Skeletal muscle tissue (tissue), 3 donors: ENCODE measurements at regions not wholly inside any gene's neighbourhood (a gene's known extent, or its start where the extent isn't known, plus 50 kb on each side); places are given as distances from the start of the nearest gene placed in this dataset.
"Not testable (repeated sequence)": the region's sequence is repeated elsewhere in the genome, so short reads cannot be mapped to it uniquely, and the experiment has no call there.

Experiments
- H3K27ac ChIP-seq: one replicate; pipeline ENCODE4 v1.7.0; 2013; ENCODE audit warnings: mild to moderate bottlenecking, low read depth, low read length, inconsistent platforms
- H3K27me3 ChIP-seq, 3 donors: one replicate each; pipeline ENCODE4 v1.7.0; 2013; ENCODE audit warnings: low read length in 3 of 3; ENCODE audit not compliant: control insufficient read depth in 3 of 3, insufficient read depth in 3 of 3
- H3K36me3 ChIP-seq, 3 donors: one replicate each; pipeline ENCODE4 v1.7.0; 2013; ENCODE audit warnings: low read length in 3 of 3; ENCODE audit not compliant: control insufficient read depth in 3 of 3, insufficient read depth in 3 of 3
- H3K4me1 ChIP-seq, 3 donors: one replicate each; pipeline ENCODE4 v1.7.0; 2013; ENCODE audit warnings: low read length in 3 of 3, mild to moderate bottlenecking in 3 of 3; ENCODE audit not compliant: control insufficient read depth in 3 of 3, insufficient read depth in 3 of 3
- H3K4me3 ChIP-seq, 3 donors: one replicate each; pipeline ENCODE4 v1.7.0; 2013; ENCODE audit warnings: low read length in 3 of 3
- H3K9ac ChIP-seq, 3 donors: one replicate each; pipeline ENCODE4 v1.7.0; 2013; ENCODE audit warnings: low read length in 3 of 3, mild to moderate bottlenecking in 3 of 3, moderate library complexity in 2 of 3, low read depth in 1 of 3
- H3K9me3 ChIP-seq, 3 donors: one replicate each; pipeline ENCODE4 v1.7.0; 2013; ENCODE audit warnings: low read length in 3 of 3; ENCODE audit not compliant: control insufficient read depth in 3 of 3
- donor health status: Osteomylitis.

GRCh38 chr13:62387647-62388046, 972.0 kb upstream of the PCDH20 start:
- Histone ChIP-seq H3K9ac (no peak overlapping the region), H3K4me1 (no peaks in the 10 kb centered on the region), H3K36me3 (no peaks in the 10 kb centered on the region), H3K4me3 (no peak overlapping the region), H3K27me3 (no peaks in the 10 kb centered on the region), H3K27ac (no peak overlapping the region), H3K9me3 (no peaks in the 10 kb centered on the region)

DNA sequence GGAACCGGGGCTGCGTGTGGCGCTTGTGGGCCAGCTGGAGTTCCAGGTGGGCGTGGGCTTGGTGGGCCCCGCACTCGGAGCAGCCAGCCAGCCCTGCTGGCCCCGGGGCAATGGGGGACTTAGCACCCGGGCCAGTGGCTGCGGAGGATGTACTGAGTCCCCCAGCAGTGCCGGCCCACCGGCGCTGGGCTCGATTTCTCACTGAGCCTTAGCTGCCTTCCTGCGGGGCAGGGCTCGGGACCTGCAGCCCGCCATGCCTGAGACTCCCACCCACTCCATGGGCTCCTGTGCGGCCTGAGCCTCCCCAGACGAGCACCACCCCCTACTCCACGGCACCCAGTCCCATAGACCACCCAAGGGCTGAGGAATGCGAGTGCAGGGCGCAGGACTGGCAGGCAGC, 963.6 kb upstream of the PCDH20 start:
- H3K4me1 ChIP-seq, H3K27ac ChIP-seq, H3K27me3 ChIP-seq, H3K9ac ChIP-seq, H3K36me3 ChIP-seq, H3K9me3 ChIP-seq, H3K4me3 ChIP-seq: not testable (repeated sequence)

DNA sequence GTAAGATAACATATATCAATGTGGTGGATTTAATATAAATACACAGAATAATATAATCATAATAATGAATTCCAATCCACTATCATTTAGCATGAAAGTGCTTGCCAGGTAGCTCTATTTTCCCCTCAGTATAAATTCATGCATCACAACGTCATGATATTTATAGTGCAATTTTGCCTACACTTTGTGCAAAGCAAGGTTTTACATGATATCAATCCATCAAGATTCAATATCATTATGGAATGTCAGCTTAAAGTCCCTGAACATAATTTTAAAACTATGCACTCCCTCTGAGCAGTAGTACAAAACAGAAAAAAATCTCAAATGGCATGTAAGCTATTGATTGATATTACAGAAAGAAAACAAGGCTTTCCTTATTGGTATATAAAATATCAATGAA, 962.2 kb upstream of the PCDH20 start:
- no peaks in the 10 kb centered on the region for H3K36me3 ChIP-seq
- no peak overlapping the region for H3K27ac ChIP-seq
- no peak overlapping the region for H3K9ac ChIP-seq

DNA sequence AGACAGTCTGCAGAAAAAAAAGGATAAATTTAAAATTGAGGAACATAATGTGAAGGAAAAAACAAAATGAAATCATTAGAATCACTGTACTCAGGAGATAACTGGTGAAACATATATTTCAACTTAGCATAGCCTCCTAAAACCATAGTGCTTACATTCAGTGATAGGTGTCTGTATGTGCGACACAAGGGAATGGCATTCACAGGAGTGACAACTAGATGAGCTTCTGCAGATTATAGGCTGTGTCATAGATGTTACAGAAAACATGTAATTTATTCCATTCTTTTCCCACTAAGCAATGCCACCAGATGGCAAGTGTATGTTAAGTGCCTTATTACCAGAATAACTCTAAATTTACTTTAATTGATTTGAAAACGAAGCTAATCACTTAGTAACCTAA, 960.0 kb upstream of the PCDH20 start:
- Histone ChIP-seq H3K4me3 (no peak overlapping the region), H3K4me1 (no peaks in the 10 kb centered on the region), H3K27me3 (no peaks in the 10 kb centered on the region), H3K36me3 (no peaks in the 10 kb centered on the region), H3K9me3 (no peaks in the 10 kb centered on the region), H3K9ac (no peak overlapping the region), H3K27ac (no peak overlapping the region)

More for the DNA sequence above, 962.2 kb upstream of the PCDH20 start:
- Histone ChIP-seq H3K9me3 (no peaks in the 10 kb centered on the region), H3K27me3 (no peaks in the 10 kb centered on the region), H3K4me3 (no peak overlapping the region), H3K4me1 (no peaks in the 10 kb centered on the region)

GRCh38 chr13:62371737-62372136, 956.1 kb upstream of the PCDH20 start:
- H3K9ac ChIP-seq: no peak overlapping the region
- H3K36me3 ChIP-seq: no peaks in the 10 kb centered on the region
- no peak overlapping the region for H3K27ac ChIP-seq
- no peaks in the 10 kb centered on the region for H3K9me3 ChIP-seq
- no peaks in the 10 kb centered on the region for H3K27me3 ChIP-seq
- no peak overlapping the region for H3K4me3 ChIP-seq
- H3K4me1 ChIP-seq: no peaks in the 10 kb centered on the region

GRCh38 chr13:62367971-62368370, 952.3 kb upstream of the PCDH20 start:
- H3K27ac ChIP-seq, H3K4me3 ChIP-seq, H3K4me1 ChIP-seq, H3K36me3 ChIP-seq, H3K27me3 ChIP-seq, H3K9ac ChIP-seq, H3K9me3 ChIP-seq: not testable (repeated sequence)

DNA sequence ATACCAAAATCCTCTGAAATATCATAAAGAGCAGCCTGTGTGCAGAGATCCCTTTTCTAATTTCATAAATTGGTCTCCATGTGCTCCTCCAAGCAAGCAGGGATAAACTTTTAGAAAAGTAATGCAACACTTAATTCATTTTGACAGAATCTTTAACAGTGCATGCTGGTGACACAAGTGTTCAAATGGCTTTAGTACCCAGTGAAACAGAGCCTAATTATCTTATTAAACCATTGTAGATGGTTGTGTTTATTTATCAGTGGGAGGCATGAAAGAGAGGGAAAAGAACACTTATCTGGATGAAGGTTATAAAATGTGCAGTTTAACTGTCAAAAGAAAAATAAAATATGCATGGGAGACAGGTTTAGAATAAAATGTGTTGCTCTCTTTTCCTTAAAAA, 945.0 kb upstream of the PCDH20 start:
- no peak overlapping the region for H3K27ac ChIP-seq
- H3K9me3 ChIP-seq: no peaks in the 10 kb centered on the region
- H3K4me3 ChIP-seq: no peak overlapping the region
- no peak overlapping the region for H3K9ac ChIP-seq
- no peaks in the 10 kb centered on the region for H3K4me1 ChIP-seq
- H3K27me3 ChIP-seq: no peaks in the 10 kb centered on the region
- H3K36me3 ChIP-seq: no peaks in the 10 kb centered on the region

- Histone ChIP-seq H3K36me3 (no peaks in the 10 kb centered on the region), H3K9ac (no peak overlapping the region), H3K27me3 (no peaks in the 10 kb centered on the region), H3K9me3 (no peaks in the 10 kb centered on the region), H3K4me1 (no peaks in the 10 kb centered on the region), H3K4me3 (no peak overlapping the region), H3K27ac (no peak overlapping the region)
Measured at GRCh38 chr13:62358646-62358932, 942.9 kb upstream of the PCDH20 start.

GRCh38 chr13:62357887-62358645, 942.4 kb upstream of the PCDH20 start:
- H3K36me3 ChIP-seq: no peaks in the 10 kb centered on the region
- H3K9me3 ChIP-seq: no peaks in the 10 kb centered on the region
- no peaks in the 10 kb centered on the region for H3K27me3 ChIP-seq
- H3K4me1 ChIP-seq: no peaks in the 10 kb centered on the region
- no peak overlapping the region for H3K4me3 ChIP-seq
- no peak overlapping the region for H3K9ac ChIP-seq
- H3K27ac ChIP-seq: no peak overlapping the region

- Histone ChIP-seq H3K27ac (no peak overlapping the region), H3K4me3 (no peak overlapping the region), H3K27me3 (no peaks in the 10 kb centered on the region), H3K36me3 (no peaks in the 10 kb centered on the region), H3K4me1 (no peaks in the 10 kb centered on the region), H3K9me3 (no peaks in the 10 kb centered on the region), H3K9ac (no peak overlapping the region)
Measured at GRCh38 chr13:62356977-62357376, 941.3 kb upstream of the PCDH20 start.
